Keratinocyte (primary cell): ENCODE measurements at regions not wholly inside any gene's neighbourhood (a gene's known extent, or its start where the extent isn't known, plus 50 kb on each side); places are given as distances from the start of the nearest gene placed in this dataset.

Source experiments
- CTCF ChIP-seq, 3 experiments: IDR thresholded peaks in 1 of 3; conservative IDR thresholded peaks in 1 of 3; optimal IDR thresholded peaks in 1 of 3; 2 replicates in 2 of 3; 3 replicates in 1 of 3; pipeline versions ENCODE3 to v1.5.1; 2011; ENCODE audit warnings: low read length in 3 of 3, mild to moderate bottlenecking in 3 of 3, moderate library complexity in 2 of 3, control low read depth in 1 of 3, inconsistent platforms in 1 of 3; ENCODE audit not compliant: insufficient read depth in 2 of 3; ENCODE audit errors: extremely low read depth in 1 of 3
- EZH2 ChIP-seq: IDR thresholded peaks from one replicate; pipeline ENCODE4 v1.6.1; 2012; ENCODE audit warnings: inconsistent platforms, mild to moderate bottlenecking, low read length, moderate library complexity

DNA sequence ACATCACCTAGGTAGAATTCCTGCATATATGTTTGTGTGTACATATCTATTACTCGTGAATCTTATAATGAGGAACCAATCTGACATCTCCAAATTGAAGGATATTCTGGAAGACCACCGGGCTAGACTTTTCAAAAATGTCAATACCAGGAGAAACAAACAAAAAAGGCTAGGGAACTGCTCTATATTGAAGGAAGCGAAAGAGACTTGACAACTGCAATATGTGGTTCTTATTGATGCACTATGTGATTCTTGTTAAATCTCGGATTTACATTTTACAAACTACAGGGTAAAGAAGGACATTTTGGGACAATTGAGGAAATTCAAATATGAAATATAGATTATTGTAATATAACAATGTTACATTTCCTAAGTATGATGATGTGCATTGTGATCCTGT is 137.5 kb upstream of the CCDC54 start:
- TF ChIP-seq EZH2 (no peak), CTCF (optimal IDR thresholded peaks at IDR 0.05 in 1 of 3, IDR thresholded peaks at IDR 0.05 in 1 of 3, conservative IDR thresholded peaks at IDR 0.05 in 1 of 3; ENCODE audit: extremely low read depth in 1 of 3, insufficient read depth in 2 of 3, low read length in 3 of 3) (no peak)
